ENCODE measurements at regions not wholly inside any gene's neighbourhood (a gene's known extent, or its start where the extent isn't known, plus 50 kb on each side); places are given as distances from the start of the nearest gene placed in this dataset.

DNA sequence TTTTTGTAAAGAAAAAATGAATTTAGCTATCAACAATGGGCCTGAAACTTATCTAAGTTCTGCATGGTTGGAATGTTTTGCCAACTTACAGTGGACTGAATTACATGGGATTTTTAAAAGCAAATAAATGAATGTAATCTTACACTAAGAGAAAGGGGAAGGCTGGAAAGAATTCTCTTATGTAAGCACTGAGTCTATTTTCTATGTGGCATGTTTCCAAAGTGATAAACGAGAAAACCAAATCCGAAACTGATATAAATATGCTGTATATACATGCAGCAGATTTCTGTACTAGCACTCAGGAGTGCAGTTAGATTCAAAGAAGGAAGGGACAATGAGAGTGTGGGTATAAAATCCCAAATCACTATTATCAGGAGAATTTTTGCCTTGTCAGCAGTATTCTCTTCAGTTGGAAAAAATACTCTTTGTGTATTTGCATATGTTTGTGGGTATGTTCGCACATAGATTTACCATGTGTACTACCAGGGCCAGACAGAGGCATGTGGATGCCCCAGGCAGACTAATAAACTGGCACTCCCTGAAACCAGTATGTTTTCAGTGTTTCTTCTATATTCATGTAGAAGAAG is 334.3 kb upstream of the SEMA3D start:
- 0% methylated on average over 3 of the region's 3 CpGs for WGBS (ENCODE audit: insufficient coverage, low coverage, missing lambda C conversion rate)
- ChIA-PET CTCF (ENCODE audit: low intra/inter-chr PET ratio) (no interaction called here), POLR2A (no interaction called here)
- H3K9me1 ChIP-seq (ENCODE audit: control insufficient read depth, insufficient read depth, low read length) = no peaks in the 10 kb centered on the region
- in situ Hi-C loops (cut with MboI) (no loop called here), intact Hi-C loops (cut with micrococcal nuclease) (no loop called here)
- FAIRE-seq = no peak
- no peak overlapping the region for H3K4me3 ChIP-seq
- no TSS peak for BruUV-seq (replicated peaks)
- no peaks in the 10 kb centered on the region for H3K79me2 ChIP-seq (ENCODE audit: control insufficient read depth, insufficient read depth, low read length)
- no peak for ATAC-seq
- no peaks in the 10 kb centered on the region for H3K36me3 ChIP-seq (ENCODE audit: control insufficient read depth, insufficient read depth, low read length)
- TF ChIP-seq MAFK (IDR thresholded peaks at IDR 0.05; ENCODE audit: low read length) (peak; percentile 98), MAFF (IDR thresholded peaks at IDR 0.05; ENCODE audit: low read length) (peak; percentile 97), MAFG (tag; conservative IDR thresholded peaks at IDR 0.05) (peak; percentile 91), ZNF699 (CRISPR knock-in tag; IDR thresholded peaks at IDR 0.05; ENCODE audit: insufficient replicate concordance) (no peak), KLF10 (CRISPR knock-in tag; IDR thresholded peaks at IDR 0.05) (no peak), POLR2A (conservative IDR thresholded peaks at IDR 0.05) (no peak), C11orf30 (IDR thresholded peaks at IDR 0.05; ENCODE audit: low read depth) (peak; percentile 80), ZNF316 (IDR thresholded peaks at IDR 0.05) (peak; percentile 91), RB1 (IDR thresholded peaks at IDR 0.05; ENCODE audit: low read depth) (no peak)
- no peak overlapping the region for H2AFZ ChIP-seq (ENCODE audit: low read depth, low read length)
- H3K27ac ChIP-seq (ENCODE audit: extremely low read depth, low read depth, low read length) = no peak overlapping the region
- H3K4me2 ChIP-seq (ENCODE audit: insufficient read depth, low read length) = no peak overlapping the region
- no peak overlapping the region for H3K9ac ChIP-seq (ENCODE audit: insufficient read depth in 1 of 2, low read depth in 2 of 2, low read length in 2 of 2)
- no peaks in the 10 kb centered on the region for H3K4me1 ChIP-seq (replicated peaks in 1 of 2; ENCODE audit: control insufficient read depth in 2 of 2, insufficient read depth in 2 of 2, low read length in 2 of 2)
- no peaks in the 10 kb centered on the region for H3K27me3 ChIP-seq (ENCODE audit: control insufficient read depth in 2 of 2, insufficient read depth in 2 of 2, low read length in 2 of 2)
- no peaks in the 10 kb centered on the region; the same call in 1 of the 2 replicates for H3K9me3 ChIP-seq (replicated peaks; ENCODE audit: control insufficient read depth, insufficient read depth, low read depth, low read length)
- no peaks in the 10 kb centered on the region for H4K20me1 ChIP-seq (replicated peaks; ENCODE audit: control insufficient read depth, insufficient read depth, low read length)
- no peak for DNase-seq (ENCODE audit: extremely low read depth in 1 of 4, low spot score in 3 of 4)

DNA sequence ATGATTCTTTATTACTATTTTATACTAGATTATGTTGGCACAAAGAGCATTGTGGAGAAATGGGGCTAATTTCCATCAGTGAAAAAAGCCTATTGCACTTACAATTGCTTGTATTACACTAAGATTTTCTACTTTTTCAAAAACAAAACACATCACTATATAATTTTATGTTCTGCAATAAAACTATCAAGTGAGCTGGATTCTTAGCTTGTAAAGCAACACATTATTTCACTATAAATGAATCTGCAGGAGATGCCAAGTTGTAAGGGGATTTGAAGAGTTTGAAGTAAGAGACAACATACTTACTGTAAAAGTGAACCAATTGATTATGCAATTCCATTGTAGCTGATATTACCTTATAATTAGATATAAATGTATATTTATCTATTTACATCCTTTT is 333.3 kb upstream of the SEMA3D start:
- FAIRE-seq (no peak), DNase-seq (ENCODE audit: extremely low read depth in 1 of 4, low spot score in 3 of 4) (no peak), ATAC-seq (no peak)
- no peak overlapping the region for H3K4me2 ChIP-seq (ENCODE audit: insufficient read depth, low read length)
- no peak overlapping the region for H3K4me3 ChIP-seq
- TF ChIP-seq CEBPG (CRISPR knock-in tag; IDR thresholded peaks at IDR 0.05) (no peak), CEBPG (tag; conservative IDR thresholded peaks at IDR 0.05 in 1 of 2, IDR thresholded peaks at IDR 0.05 in 1 of 2) (peak in 1 of 2 experiments; percentile 49; a peak in 2 of 4 replicates)
- TF ChIP-seq, protein P1, sequence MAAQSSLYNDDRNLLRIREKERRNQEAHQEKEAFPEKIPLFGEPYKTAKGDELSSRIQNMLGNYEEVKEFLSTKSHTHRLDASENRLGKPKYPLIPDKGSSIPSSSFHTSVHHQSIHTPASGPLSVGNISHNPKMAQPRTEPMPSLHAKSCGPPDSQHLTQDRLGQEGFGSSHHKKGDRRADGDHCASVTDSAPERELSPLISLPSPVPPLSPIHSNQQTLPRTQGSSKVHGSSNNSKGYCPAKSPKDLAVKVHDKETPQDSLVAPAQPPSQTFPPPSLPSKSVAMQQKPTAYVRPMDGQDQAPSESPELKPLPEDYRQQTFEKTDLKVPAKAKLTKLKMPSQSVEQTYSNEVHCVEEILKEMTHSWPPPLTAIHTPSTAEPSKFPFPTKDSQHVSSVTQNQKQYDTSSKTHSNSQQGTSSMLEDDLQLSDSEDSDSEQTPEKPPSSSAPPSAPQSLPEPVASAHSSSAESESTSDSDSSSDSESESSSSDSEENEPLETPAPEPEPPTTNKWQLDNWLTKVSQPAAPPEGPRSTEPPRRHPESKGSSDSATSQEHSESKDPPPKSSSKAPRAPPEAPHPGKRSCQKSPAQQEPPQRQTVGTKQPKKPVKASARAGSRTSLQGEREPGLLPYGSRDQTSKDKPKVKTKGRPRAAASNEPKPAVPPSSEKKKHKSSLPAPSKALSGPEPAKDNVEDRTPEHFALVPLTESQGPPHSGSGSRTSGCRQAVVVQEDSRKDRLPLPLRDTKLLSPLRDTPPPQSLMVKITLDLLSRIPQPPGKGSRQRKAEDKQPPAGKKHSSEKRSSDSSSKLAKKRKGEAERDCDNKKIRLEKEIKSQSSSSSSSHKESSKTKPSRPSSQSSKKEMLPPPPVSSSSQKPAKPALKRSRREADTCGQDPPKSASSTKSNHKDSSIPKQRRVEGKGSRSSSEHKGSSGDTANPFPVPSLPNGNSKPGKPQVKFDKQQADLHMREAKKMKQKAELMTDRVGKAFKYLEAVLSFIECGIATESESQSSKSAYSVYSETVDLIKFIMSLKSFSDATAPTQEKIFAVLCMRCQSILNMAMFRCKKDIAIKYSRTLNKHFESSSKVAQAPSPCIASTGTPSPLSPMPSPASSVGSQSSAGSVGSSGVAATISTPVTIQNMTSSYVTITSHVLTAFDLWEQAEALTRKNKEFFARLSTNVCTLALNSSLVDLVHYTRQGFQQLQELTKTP (IDR thresholded peaks at IDR 0.05; ENCODE audit: low read depth in 1 of 2, partially characterized antibody in 2 of 2) = no peak
- H4K20me1 ChIP-seq (replicated peaks; ENCODE audit: control insufficient read depth, insufficient read depth, low read length) = no peaks in the 10 kb centered on the region
- no peaks in the 10 kb centered on the region for H3K9me1 ChIP-seq (ENCODE audit: control insufficient read depth, insufficient read depth, low read length)
- CTCF ChIA-PET (ENCODE audit: low intra/inter-chr PET ratio) = no interaction called here
- no peak overlapping the region for H3K9ac ChIP-seq (ENCODE audit: insufficient read depth in 1 of 2, low read depth in 2 of 2, low read length in 2 of 2)
- POLR2A ChIA-PET = no interaction called here
- no peaks in the 10 kb centered on the region for H3K36me3 ChIP-seq (ENCODE audit: control insufficient read depth, insufficient read depth, low read length)
- H3K27me3 ChIP-seq (ENCODE audit: control insufficient read depth in 2 of 2, insufficient read depth in 2 of 2, low read length in 2 of 2) = no peaks in the 10 kb centered on the region
- BruUV-seq (replicated peaks) = no TSS peak
- H3K79me2 ChIP-seq (ENCODE audit: control insufficient read depth, insufficient read depth, low read length) = no peaks in the 10 kb centered on the region
- in situ Hi-C loops (cut with MboI) (no loop called here), intact Hi-C loops (cut with micrococcal nuclease) (no loop called here)
- H3K9me3 ChIP-seq (replicated peaks; ENCODE audit: control insufficient read depth, insufficient read depth, low read depth, low read length) = no peaks in the 10 kb centered on the region; the same call in 1 of the 2 replicates
- no peak overlapping the region for H3K27ac ChIP-seq (ENCODE audit: extremely low read depth, low read depth, low read length)
- H3K4me1 ChIP-seq (replicated peaks in 1 of 2; ENCODE audit: control insufficient read depth in 2 of 2, insufficient read depth in 2 of 2, low read length in 2 of 2) = no peaks in the 10 kb centered on the region
- H2AFZ ChIP-seq (ENCODE audit: low read depth, low read length) = no peak overlapping the region

All from K562 (cell line).